ENCODE measurements at regions not wholly inside any gene's neighbourhood (a gene's known extent, or its start where the extent isn't known, plus 50 kb on each side); places are given as distances from the start of the nearest gene placed in this dataset.
A peak's percentile ranks its signal among the peaks of the same experiment; 100 is the strongest.

- no peak for DNase-seq
- intact Hi-C loops (cut with DNase I), result no loop called here
- WGBS, 4 donors, result 89 to 96% (median 92%) methylated on average over 3 of the region's 3 CpGs
- Histone ChIP-seq H3K27ac (no peak overlapping the region), H3K36me3 (replicated peaks in 1 of 2) (no peaks in the 10 kb centered on the region), H3K27me3 (no peaks in the 10 kb centered on the region), H3K4me3 (no peak overlapping the region), H3K9me3 (replicated peaks in 1 of 3) (peaks cover 0 to 13% (median 0%) of the 10 kb centered on the region in 3 donors), H3K4me1 (replicated peaks in 1 of 2) (no peaks in the 10 kb centered on the region)
- TF ChIP-seq, protein P1, sequence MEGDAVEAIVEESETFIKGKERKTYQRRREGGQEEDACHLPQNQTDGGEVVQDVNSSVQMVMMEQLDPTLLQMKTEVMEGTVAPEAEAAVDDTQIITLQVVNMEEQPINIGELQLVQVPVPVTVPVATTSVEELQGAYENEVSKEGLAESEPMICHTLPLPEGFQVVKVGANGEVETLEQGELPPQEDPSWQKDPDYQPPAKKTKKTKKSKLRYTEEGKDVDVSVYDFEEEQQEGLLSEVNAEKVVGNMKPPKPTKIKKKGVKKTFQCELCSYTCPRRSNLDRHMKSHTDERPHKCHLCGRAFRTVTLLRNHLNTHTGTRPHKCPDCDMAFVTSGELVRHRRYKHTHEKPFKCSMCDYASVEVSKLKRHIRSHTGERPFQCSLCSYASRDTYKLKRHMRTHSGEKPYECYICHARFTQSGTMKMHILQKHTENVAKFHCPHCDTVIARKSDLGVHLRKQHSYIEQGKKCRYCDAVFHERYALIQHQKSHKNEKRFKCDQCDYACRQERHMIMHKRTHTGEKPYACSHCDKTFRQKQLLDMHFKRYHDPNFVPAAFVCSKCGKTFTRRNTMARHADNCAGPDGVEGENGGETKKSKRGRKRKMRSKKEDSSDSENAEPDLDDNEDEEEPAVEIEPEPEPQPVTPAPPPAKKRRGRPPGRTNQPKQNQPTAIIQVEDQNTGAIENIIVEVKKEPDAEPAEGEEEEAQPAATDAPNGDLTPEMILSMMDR (IDR thresholded peaks at IDR 0.05), result no peak
- no peak for TF ChIP-seq POLR2A (IDR thresholded peaks at IDR 0.05)
Observed at GRCh38 chr11:122538060-122538459, 117.5 kb upstream of the UBASH3B start.

GRCh38 chr11:122524898-122525297 is 130.6 kb upstream of the UBASH3B start:
- no peaks in the 10 kb centered on the region for H3K36me3 ChIP-seq (replicated peaks in 1 of 2)
- WGBS, 4 donors, result 63 to 73% (median 68%) methylated on average over 2 of the region's 2 CpGs
- TF ChIP-seq POLR2A (IDR thresholded peaks at IDR 0.05), result no peak
- TF ChIP-seq, protein P1 (IDR thresholded peaks at IDR 0.05), result no peak
- no peaks in the 10 kb centered on the region for H3K4me1 ChIP-seq (replicated peaks in 1 of 2)
- H3K27me3 ChIP-seq, result no peaks in the 10 kb centered on the region
- H3K27ac ChIP-seq, result no peak overlapping the region
- H3K9me3 ChIP-seq (replicated peaks in 1 of 3), result no peaks in the 10 kb centered on the region
- no peak overlapping the region for H3K4me3 ChIP-seq
- no peak for DNase-seq
- intact Hi-C loops (cut with DNase I), result no loop called here

- H3K9me3 ChIP-seq (replicated peaks in 1 of 3), result no peaks in the 10 kb centered on the region
- 41 to 48% (median 43%) methylated on average over 10 of the region's 10 CpGs for WGBS, 4 donors
- intact Hi-C loops (cut with DNase I), result no loop called here
Observed at GRCh38 chr11:122523846-122524805, 131.4 kb upstream of the UBASH3B start.

DNA sequence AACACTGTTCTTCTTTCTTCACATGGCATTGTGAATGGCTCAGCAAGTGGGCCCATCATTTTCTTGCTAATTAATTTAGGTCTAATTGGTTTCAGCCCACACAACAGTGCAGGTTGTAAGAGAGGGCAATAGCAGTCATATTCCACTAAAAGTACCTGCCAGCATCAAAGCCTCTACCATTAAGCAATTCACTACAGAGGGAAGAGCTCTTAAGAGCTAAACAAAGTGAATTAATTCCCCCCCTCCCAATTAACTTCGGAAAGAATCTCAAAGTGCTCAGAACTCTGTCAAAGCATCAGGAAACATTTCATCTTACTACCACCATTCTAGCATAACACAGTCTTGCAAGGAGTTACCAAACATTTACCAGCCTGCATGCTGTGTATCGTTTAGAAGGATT is 133.9 kb upstream of the UBASH3B start:
- Histone ChIP-seq H3K27ac (no peak overlapping the region), H3K4me3 (no peak overlapping the region), H3K4me1 (replicated peaks in 1 of 2) (no peaks in the 10 kb centered on the region), H3K27me3 (no peaks in the 10 kb centered on the region), H3K36me3 (replicated peaks in 1 of 2) (no peaks in the 10 kb centered on the region), H3K9me3 (replicated peaks in 1 of 3) (no peaks in the 10 kb centered on the region)
- TF ChIP-seq, protein P1 (IDR thresholded peaks at IDR 0.05), result no peak
- no peak for TF ChIP-seq POLR2A (IDR thresholded peaks at IDR 0.05)
- no peak for DNase-seq
- WGBS, 4 donors, result 54 to 68% (median 62%) methylated on average over 2 of the region's 2 CpGs
- intact Hi-C loops (cut with DNase I), result no loop called here

More at GRCh38 chr11:122523846-122524805, 131.4 kb upstream of the UBASH3B start:
- no peaks in the 10 kb centered on the region for H3K36me3 ChIP-seq (replicated peaks in 1 of 2)
- peak in 6 of 7 donors; percentile 13 to 62 (median 32) for DNase-seq
- peak overlapping the region in 1 of 5 donors; percentile 57 for H3K27ac ChIP-seq
- no peaks in the 10 kb centered on the region for H3K4me1 ChIP-seq (replicated peaks in 1 of 2)
- TF ChIP-seq, protein P1 (IDR thresholded peaks at IDR 0.05), result no peak
- no peak for TF ChIP-seq POLR2A (IDR thresholded peaks at IDR 0.05)
- no peaks in the 10 kb centered on the region for H3K27me3 ChIP-seq
- H3K4me3 ChIP-seq, result no peak overlapping the region

Measured in adrenal gland (tissue), 9 donors.